CD1c-positive myeloid dendritic cell (primary cell): ENCODE measurements at regions not wholly inside any gene's neighbourhood (a gene's known extent, or its start where the extent isn't known, plus 50 kb on each side); places are given as distances from the start of the nearest gene placed in this dataset.
"Not testable (repeated sequence)": the region's sequence is repeated elsewhere in the genome, so short reads cannot be mapped to it uniquely, and the experiment has no call there.

Source experiments
- DNase-seq: peaks from one replicate; pipeline ENCODE4 v3.0.0-alpha.2; 2016; ENCODE audit errors: extremely low spot score

- DNase-seq: no peak
These were observed 1244.3 kb downstream of the RAPGEF2 start for GRCh38 chr4:160347197-160347596.

- DNase-seq: no peak
These were observed 1248.1 kb downstream of the RAPGEF2 start for GRCh38 chr4:160350944-160351343.

- DNase-seq: no peak
These were observed 1249.8 kb downstream of the RAPGEF2 start for GRCh38 chr4:160352637-160353036.

- no peak for DNase-seq
These were observed 1250.7 kb downstream of the RAPGEF2 start for GRCh38 chr4:160353548-160353947.

GRCh38 chr4:160362478-160362877 is 1259.6 kb downstream of the RAPGEF2 start:
- no peak for DNase-seq

- no peak for DNase-seq
These were observed 1261.3 kb downstream of the RAPGEF2 start for GRCh38 chr4:160364217-160364616.

- not testable (repeated sequence) for DNase-seq
These were observed 1261.8 kb downstream of the RAPGEF2 start for GRCh38 chr4:160364665-160365064.

- DNase-seq: not testable (repeated sequence)
These were observed 1262.5 kb downstream of the RAPGEF2 start for GRCh38 chr4:160365383-160365782.

GRCh38 chr4:160370046-160370445 is 1267.2 kb downstream of the RAPGEF2 start:
- no peak for DNase-seq

- DNase-seq: no peak
These were observed 1268.6 kb downstream of the RAPGEF2 start for GRCh38 chr4:160371446-160371845.

- DNase-seq: no peak
These were observed 1269.5 kb downstream of the RAPGEF2 start for GRCh38 chr4:160372390-160372789.

GRCh38 chr4:160373911-160374310 is 1271.0 kb downstream of the RAPGEF2 start:
- no peak for DNase-seq

GRCh38 chr4:160375772-160376452 is 1273.0 kb downstream of the RAPGEF2 start:
- DNase-seq: no peak

- no peak for DNase-seq
These were observed 1284.0 kb downstream of the RAPGEF2 start for GRCh38 chr4:160386846-160387245.

GRCh38 chr4:160399826-160400225 is 1296.9 kb downstream of the RAPGEF2 start:
- DNase-seq: no peak

- DNase-seq: no peak
These were observed 1300.2 kb downstream of the RAPGEF2 start for GRCh38 chr4:160403081-160403480.

- DNase-seq: no peak
These were observed 1303.5 kb downstream of the RAPGEF2 start for GRCh38 chr4:160406263-160406825.

- no peak for DNase-seq
These were observed 1311.6 kb downstream of the RAPGEF2 start for GRCh38 chr4:160414496-160414895.

- DNase-seq: no peak
These were observed 1321.1 kb downstream of the RAPGEF2 start for GRCh38 chr4:160423879-160424451.

GRCh38 chr4:160426233-160426632 is 1323.4 kb downstream of the RAPGEF2 start:
- DNase-seq: no peak

GRCh38 chr4:160450876-160451275 is 1348.0 kb downstream of the RAPGEF2 start:
- DNase-seq: no peak

GRCh38 chr4:160481696-160482690 is 1379.1 kb downstream of the RAPGEF2 start:
- not testable (repeated sequence) for DNase-seq
